PC-3 (cell line): ENCODE measurements at regions not wholly inside any gene's neighbourhood (a gene's known extent, or its start where the extent isn't known, plus 50 kb on each side); places are given as distances from the start of the nearest gene placed in this dataset.

Experiments
- EZH2 ChIP-seq: fragments of 300-600 bp; sonication (generic); IDR thresholded peaks from one replicate; pipeline ENCODE4 v1.6.1; 2017; ENCODE audit warnings: antibody characterized with exemption, mild to moderate bottlenecking, low read length; ENCODE audit not compliant: unreplicated experiment
- EZH2phosphoT487 ChIP-seq: fragments of 300-600 bp; sonication (generic); IDR thresholded peaks from 2 replicates; pipeline ENCODE4 v1.6.1; 2018; ENCODE audit warnings: mild to moderate bottlenecking, antibody characterized with exemption, low read length, borderline replicate concordance
- TF ChIP-seq, protein P1 (sequence below): fragments of 300-600 bp; sonication (generic); conservative IDR thresholded peaks from 2 replicates; pipeline ENCODE4 v1.5.1; 2017; ENCODE audit warnings: antibody characterized with exemption, low read depth, mild to moderate bottlenecking, low read length

DNA sequence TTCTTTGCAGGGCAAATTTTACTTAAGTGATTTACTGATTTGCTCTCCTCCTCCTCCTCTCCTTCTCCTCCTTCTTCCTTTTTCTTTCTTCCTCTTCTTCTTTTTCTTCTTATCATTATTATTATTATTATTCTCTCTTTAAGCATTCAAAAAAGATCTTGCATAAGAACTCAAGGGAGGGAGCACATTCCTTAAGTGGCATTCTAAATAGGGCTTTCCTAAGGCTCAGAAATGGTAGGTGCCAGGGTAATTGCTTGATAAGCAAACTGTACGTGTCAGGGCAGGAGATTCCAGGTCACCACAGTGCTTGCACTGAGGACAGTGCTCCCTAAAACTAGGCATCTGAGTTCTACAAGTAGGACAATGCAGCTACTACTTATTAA lies 92.4 kb downstream of the SPTSSA start:
- no peak for TF ChIP-seq EZH2
- TF ChIP-seq, protein P1, sequence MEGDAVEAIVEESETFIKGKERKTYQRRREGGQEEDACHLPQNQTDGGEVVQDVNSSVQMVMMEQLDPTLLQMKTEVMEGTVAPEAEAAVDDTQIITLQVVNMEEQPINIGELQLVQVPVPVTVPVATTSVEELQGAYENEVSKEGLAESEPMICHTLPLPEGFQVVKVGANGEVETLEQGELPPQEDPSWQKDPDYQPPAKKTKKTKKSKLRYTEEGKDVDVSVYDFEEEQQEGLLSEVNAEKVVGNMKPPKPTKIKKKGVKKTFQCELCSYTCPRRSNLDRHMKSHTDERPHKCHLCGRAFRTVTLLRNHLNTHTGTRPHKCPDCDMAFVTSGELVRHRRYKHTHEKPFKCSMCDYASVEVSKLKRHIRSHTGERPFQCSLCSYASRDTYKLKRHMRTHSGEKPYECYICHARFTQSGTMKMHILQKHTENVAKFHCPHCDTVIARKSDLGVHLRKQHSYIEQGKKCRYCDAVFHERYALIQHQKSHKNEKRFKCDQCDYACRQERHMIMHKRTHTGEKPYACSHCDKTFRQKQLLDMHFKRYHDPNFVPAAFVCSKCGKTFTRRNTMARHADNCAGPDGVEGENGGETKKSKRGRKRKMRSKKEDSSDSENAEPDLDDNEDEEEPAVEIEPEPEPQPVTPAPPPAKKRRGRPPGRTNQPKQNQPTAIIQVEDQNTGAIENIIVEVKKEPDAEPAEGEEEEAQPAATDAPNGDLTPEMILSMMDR: no peak
- no peak for TF ChIP-seq EZH2phosphoT487
